Vagina (tissue), 2 donors: ENCODE measurements at regions not wholly inside any gene's neighbourhood (a gene's known extent, or its start where the extent isn't known, plus 50 kb on each side); places are given as distances from the start of the nearest gene placed in this dataset.
"Not testable (repeated sequence)": the region's sequence is repeated elsewhere in the genome, so short reads cannot be mapped to it uniquely, and the experiment has no call there.

ENCODE experiments used
- DNase-seq, 2 donors: peaks; one replicate each; pipeline ENCODE4 v3.0.0-alpha.2; 2017; ENCODE audit errors: extremely low spot score in 2 of 2
- H3K27ac ChIP-seq: fragments of 200-600 bp; sonication (generic); one replicate; pipeline ENCODE4 v1.5.1; 2019
- H3K27me3 ChIP-seq: fragments of 200-600 bp; sonication (generic); one replicate; pipeline ENCODE4 v1.5.1; 2019
- H3K36me3 ChIP-seq, 2 donors: fragments of 200-600 bp; sonication (generic); one replicate each; pipeline ENCODE4 v1.5.1; 2017 to 2019
- H3K4me1 ChIP-seq: fragments of 200-600 bp; sonication (generic); one replicate; pipeline ENCODE4 v1.5.1; 2019
- H3K4me3 ChIP-seq, 2 donors: fragments of 200-600 bp; sonication (generic); 1 replicate in 1 of 2; 2 replicates in 1 of 2; pipeline ENCODE4 v1.5.1; 2016 to 2019
- H3K9me3 ChIP-seq: fragments of 200-600 bp; sonication (generic); one replicate; pipeline ENCODE4 v1.5.1; 2019
- POLR2A ChIP-seq, 2 donors: fragments of 450-650 bp; IDR thresholded peaks; one replicate each; pipeline ENCODE4 v1.6.1; 2017; ENCODE audit warnings: antibody characterized with exemption in 2 of 2, mild to moderate bottlenecking in 2 of 2, moderate library complexity in 2 of 2
- POLR2AphosphoS5 ChIP-seq, 2 donors: sonication (generic); formaldehyde crosslinking; IDR thresholded peaks; one replicate each; pipeline ENCODE4 v1.9.0; 2017; ENCODE audit warnings: antibody characterized with exemption in 2 of 2, mild to moderate bottlenecking in 2 of 2, low read depth in 1 of 2; ENCODE audit not compliant: insufficient read depth in 1 of 2
- intact Hi-C: fragments of 100-400 bp; cut with DNase I; formaldehyde crosslinking; loops from one replicate; pipeline ENCODE4 v1.15.1; 2023
- TF ChIP-seq, protein P1 (sequence below), 3 experiments: fragments of 450-650 bp in 2 of 3; fragments of 200-600 bp in 1 of 3; sonication (generic) in 1 of 3; IDR thresholded peaks; one replicate each; pipeline ENCODE4 v1.5.1; 2017 to 2019; ENCODE audit warnings: antibody characterized with exemption in 3 of 3, mild to moderate bottlenecking in 2 of 3, moderate library complexity in 2 of 3

GRCh38 chr11:41675205-41675604 lies 215.8 kb upstream of the LRRC4C start:
- no peak for DNase-seq
- no peaks in the 10 kb centered on the region for H3K27me3 ChIP-seq
- no peak overlapping the region for H3K27ac ChIP-seq
- no peaks in the 10 kb centered on the region for H3K9me3 ChIP-seq
- intact Hi-C loops: no loop called here
- TF ChIP-seq, protein P1, sequence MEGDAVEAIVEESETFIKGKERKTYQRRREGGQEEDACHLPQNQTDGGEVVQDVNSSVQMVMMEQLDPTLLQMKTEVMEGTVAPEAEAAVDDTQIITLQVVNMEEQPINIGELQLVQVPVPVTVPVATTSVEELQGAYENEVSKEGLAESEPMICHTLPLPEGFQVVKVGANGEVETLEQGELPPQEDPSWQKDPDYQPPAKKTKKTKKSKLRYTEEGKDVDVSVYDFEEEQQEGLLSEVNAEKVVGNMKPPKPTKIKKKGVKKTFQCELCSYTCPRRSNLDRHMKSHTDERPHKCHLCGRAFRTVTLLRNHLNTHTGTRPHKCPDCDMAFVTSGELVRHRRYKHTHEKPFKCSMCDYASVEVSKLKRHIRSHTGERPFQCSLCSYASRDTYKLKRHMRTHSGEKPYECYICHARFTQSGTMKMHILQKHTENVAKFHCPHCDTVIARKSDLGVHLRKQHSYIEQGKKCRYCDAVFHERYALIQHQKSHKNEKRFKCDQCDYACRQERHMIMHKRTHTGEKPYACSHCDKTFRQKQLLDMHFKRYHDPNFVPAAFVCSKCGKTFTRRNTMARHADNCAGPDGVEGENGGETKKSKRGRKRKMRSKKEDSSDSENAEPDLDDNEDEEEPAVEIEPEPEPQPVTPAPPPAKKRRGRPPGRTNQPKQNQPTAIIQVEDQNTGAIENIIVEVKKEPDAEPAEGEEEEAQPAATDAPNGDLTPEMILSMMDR (IDR thresholded peaks at IDR 0.05): no peak
- TF ChIP-seq POLR2A (IDR thresholded peaks at IDR 0.05) (no peak), POLR2AphosphoS5 (IDR thresholded peaks at IDR 0.05; ENCODE audit: insufficient read depth in 1 of 2, low read depth in 1 of 2) (no peak)
- H3K4me1 ChIP-seq: no peaks in the 10 kb centered on the region
- no peak overlapping the region for H3K4me3 ChIP-seq
- H3K36me3 ChIP-seq: no peaks in the 10 kb centered on the region

DNA sequence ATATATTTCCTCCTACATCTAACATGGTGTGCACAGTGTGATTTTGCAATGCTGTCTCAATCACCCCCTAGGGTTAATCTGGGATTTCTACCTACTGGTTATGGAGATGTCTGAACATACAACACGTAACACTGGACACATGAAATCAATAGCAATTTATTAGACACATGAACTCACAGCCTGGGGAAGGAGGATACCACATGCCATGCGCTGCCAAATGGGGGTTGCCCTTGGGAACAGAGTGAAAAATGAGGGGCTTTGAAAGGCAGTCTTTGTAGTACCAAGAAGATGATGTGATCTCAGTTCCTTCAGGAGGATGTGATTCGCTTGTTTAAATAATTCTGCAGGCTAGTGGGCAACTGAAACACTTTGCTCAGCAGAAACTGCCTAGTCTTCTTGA lies 253.6 kb upstream of the LRRC4C start:
- TF ChIP-seq POLR2A (IDR thresholded peaks at IDR 0.05) (no peak), POLR2AphosphoS5 (IDR thresholded peaks at IDR 0.05; ENCODE audit: insufficient read depth in 1 of 2, low read depth in 1 of 2) (no peak)
- TF ChIP-seq, protein P1 (IDR thresholded peaks at IDR 0.05): no peak
- no peak overlapping the region for H3K4me3 ChIP-seq
- no peak overlapping the region for H3K27ac ChIP-seq
- no peaks in the 10 kb centered on the region for H3K36me3 ChIP-seq
- H3K9me3 ChIP-seq: no peaks in the 10 kb centered on the region
- intact Hi-C loops: no loop called here
- no peaks in the 10 kb centered on the region for H3K4me1 ChIP-seq
- no peaks in the 10 kb centered on the region for H3K27me3 ChIP-seq
- DNase-seq: no peak

DNA sequence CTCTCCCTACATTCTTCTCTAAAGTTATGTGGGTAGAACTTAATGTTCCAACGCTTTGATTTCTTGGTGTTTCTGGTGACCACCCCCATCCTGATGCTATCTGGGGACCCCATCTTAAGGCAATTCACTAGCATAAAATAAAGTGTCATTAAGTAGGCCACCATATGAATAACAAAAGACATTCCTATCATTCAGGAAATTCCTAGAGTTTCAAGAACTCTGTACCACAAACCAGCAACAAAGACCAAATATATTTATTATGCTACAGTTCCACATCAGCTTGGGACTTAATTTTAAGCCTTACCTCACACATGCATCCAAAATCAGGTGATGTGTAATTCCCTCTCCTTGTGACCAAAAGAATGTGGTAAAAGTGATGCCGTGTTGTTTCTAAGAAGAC lies 254.6 kb upstream of the LRRC4C start:
- H3K36me3 ChIP-seq: no peaks in the 10 kb centered on the region

GRCh38 chr11:41716862-41717261 lies 257.4 kb upstream of the LRRC4C start:
- TF ChIP-seq, protein P1 (IDR thresholded peaks at IDR 0.05): no peak
- TF ChIP-seq POLR2A (IDR thresholded peaks at IDR 0.05) (no peak), POLR2AphosphoS5 (IDR thresholded peaks at IDR 0.05; ENCODE audit: insufficient read depth in 1 of 2, low read depth in 1 of 2) (no peak)

More for the DNA sequence above, 254.6 kb upstream of the LRRC4C start:
- Histone ChIP-seq H3K9me3 (no peaks in the 10 kb centered on the region), H3K4me3 (no peak overlapping the region), H3K4me1 (no peaks in the 10 kb centered on the region), H3K27me3 (no peaks in the 10 kb centered on the region), H3K27ac (no peak overlapping the region)
- TF ChIP-seq POLR2AphosphoS5 (IDR thresholded peaks at IDR 0.05; ENCODE audit: insufficient read depth in 1 of 2, low read depth in 1 of 2): no peak
- TF ChIP-seq POLR2A (IDR thresholded peaks at IDR 0.05): no peak
- TF ChIP-seq, protein P1 (IDR thresholded peaks at IDR 0.05): no peak
- intact Hi-C loops: no loop called here
- DNase-seq: no peak

DNA sequence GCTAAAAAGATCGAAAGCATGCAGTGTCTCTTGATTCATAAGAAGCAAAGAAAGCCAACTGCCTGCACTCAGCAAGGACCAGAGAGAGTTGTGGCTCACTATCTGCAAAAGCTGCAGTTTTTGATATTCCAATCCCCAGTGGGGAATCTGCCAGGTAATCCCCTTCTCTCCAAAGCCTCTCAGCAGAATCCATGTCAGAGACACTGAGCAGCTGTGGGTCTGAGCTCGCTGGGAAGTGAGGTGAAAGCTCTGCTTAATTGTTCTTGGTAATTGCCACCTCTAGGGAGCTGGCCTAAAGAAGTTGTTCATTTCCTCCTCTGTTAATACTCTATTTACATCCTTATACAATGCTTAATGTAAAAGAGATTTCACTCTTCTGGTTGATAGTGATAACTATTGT lies 261.3 kb upstream of the LRRC4C start:
- H3K4me3 ChIP-seq: no peak overlapping the region
- H3K27me3 ChIP-seq: no peaks in the 10 kb centered on the region
- no peak for DNase-seq
- intact Hi-C loops: no loop called here
- H3K9me3 ChIP-seq: no peaks in the 10 kb centered on the region
- TF ChIP-seq POLR2A (IDR thresholded peaks at IDR 0.05) (no peak), POLR2AphosphoS5 (IDR thresholded peaks at IDR 0.05; ENCODE audit: insufficient read depth in 1 of 2, low read depth in 1 of 2) (no peak)
- TF ChIP-seq, protein P1 (IDR thresholded peaks at IDR 0.05): no peak
- H3K27ac ChIP-seq: no peak overlapping the region
- H3K36me3 ChIP-seq: no peaks in the 10 kb centered on the region
- no peaks in the 10 kb centered on the region for H3K4me1 ChIP-seq

More at GRCh38 chr11:41716862-41717261, 257.4 kb upstream of the LRRC4C start:
- Histone ChIP-seq H3K27me3 (no peaks in the 10 kb centered on the region), H3K9me3 (no peaks in the 10 kb centered on the region), H3K27ac (no peak overlapping the region), H3K4me1 (no peaks in the 10 kb centered on the region), H3K4me3 (no peak overlapping the region), H3K36me3 (no peaks in the 10 kb centered on the region)
- no peak for DNase-seq
- intact Hi-C loops: no loop called here

DNA sequence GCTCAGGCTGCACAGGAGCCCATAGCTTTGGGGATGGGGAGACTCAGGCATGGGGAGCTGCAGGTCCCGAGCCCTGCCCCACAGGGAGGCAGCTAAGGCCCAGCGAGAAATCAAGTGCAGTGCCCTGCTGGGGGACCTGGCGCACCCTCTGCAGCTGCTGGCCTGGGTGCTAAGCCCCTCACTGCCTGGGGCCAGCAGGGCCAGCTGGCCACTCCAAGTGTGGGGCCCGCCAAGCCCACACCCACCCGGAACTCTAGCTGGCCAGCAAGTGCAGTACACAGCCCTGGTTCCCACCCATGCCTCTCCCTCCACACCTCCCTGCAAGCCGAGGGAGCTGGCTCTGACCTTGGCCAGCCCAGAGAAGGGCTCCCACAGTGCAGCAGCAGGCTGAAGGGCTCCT lies 268.7 kb upstream of the LRRC4C start:
- H3K36me3 ChIP-seq, H3K27ac ChIP-seq, H3K27me3 ChIP-seq, H3K9me3 ChIP-seq, intact Hi-C loops, H3K4me1 ChIP-seq, DNase-seq, H3K4me3 ChIP-seq: not testable (repeated sequence)
